Testis (tissue), 2 donors: ENCODE measurements at regions not wholly inside any gene's neighbourhood (a gene's known extent, or its start where the extent isn't known, plus 50 kb on each side); places are given as distances from the start of the nearest gene placed in this dataset.

Experiments used
- POLR2A ChIP-seq: fragments of 450-650 bp; IDR thresholded peaks from one replicate; pipeline ENCODE4 v1.6.1; 2017; ENCODE audit warnings: antibody characterized with exemption, mild to moderate bottlenecking, moderate library complexity
- TF ChIP-seq, protein P1 (sequence below), 3 experiments: fragments of 450-650 bp in 2 of 3; fragments of 200-600 bp in 1 of 3; sonication (generic) in 1 of 3; IDR thresholded peaks; one replicate each; pipeline ENCODE4 v1.5.1; 2016 to 2019; ENCODE audit warnings: antibody characterized with exemption in 3 of 3, mild to moderate bottlenecking in 2 of 3, moderate library complexity in 1 of 3

DNA sequence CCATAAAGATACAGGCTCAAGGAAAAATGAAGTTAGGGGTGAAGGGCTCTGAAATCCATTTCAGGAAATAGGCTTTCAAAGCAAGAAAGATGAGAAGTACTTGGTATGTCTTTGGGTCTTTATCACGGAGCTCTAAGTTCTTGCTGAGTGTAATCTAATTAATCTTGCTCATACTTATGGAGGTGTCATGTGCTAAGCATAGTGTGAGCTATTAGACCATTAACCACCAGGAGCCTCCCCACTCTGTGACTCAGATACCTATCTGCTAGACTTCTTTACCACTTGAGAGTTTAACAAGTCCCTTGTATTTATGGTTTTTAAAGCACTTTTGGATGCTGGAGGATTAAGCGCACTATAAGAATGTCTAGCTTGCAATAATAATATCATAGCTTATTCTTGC, 678.7 kb downstream of the EPHA4 start:
- TF ChIP-seq, protein P1, sequence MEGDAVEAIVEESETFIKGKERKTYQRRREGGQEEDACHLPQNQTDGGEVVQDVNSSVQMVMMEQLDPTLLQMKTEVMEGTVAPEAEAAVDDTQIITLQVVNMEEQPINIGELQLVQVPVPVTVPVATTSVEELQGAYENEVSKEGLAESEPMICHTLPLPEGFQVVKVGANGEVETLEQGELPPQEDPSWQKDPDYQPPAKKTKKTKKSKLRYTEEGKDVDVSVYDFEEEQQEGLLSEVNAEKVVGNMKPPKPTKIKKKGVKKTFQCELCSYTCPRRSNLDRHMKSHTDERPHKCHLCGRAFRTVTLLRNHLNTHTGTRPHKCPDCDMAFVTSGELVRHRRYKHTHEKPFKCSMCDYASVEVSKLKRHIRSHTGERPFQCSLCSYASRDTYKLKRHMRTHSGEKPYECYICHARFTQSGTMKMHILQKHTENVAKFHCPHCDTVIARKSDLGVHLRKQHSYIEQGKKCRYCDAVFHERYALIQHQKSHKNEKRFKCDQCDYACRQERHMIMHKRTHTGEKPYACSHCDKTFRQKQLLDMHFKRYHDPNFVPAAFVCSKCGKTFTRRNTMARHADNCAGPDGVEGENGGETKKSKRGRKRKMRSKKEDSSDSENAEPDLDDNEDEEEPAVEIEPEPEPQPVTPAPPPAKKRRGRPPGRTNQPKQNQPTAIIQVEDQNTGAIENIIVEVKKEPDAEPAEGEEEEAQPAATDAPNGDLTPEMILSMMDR (IDR thresholded peaks at IDR 0.05) = no peak
- no peak for TF ChIP-seq POLR2A
